Glutamatergic neuron (in vitro differentiated cells): ENCODE measurements at regions not wholly inside any gene's neighbourhood (a gene's known extent, or its start where the extent isn't known, plus 50 kb on each side); places are given as distances from the start of the nearest gene placed in this dataset.

Experiments used
- DNase-seq: peaks from one replicate; pipeline ENCODE4 v3.0.0; 2022
- H3K27ac Mint-ChIP-seq: one replicate; pipeline ENCODE4 v1.8.0; 2020; ENCODE audit warnings: mild to moderate bottlenecking, mixed read lengths, inconsistent platforms; ENCODE audit not compliant: unreplicated experiment
- H3K27me3 Mint-ChIP-seq: one replicate; pipeline ENCODE4 v1.8.0; 2020; ENCODE audit warnings: mild to moderate bottlenecking, moderate library complexity, mixed read lengths, inconsistent platforms; ENCODE audit not compliant: unreplicated experiment
- H3K36me3 Mint-ChIP-seq: one replicate; pipeline ENCODE4 v1.8.0; 2020; ENCODE audit warnings: mild to moderate bottlenecking, mixed read lengths, inconsistent platforms; ENCODE audit not compliant: unreplicated experiment
- H3K4me1 Mint-ChIP-seq: one replicate; pipeline ENCODE4 v1.8.0; 2020; ENCODE audit warnings: mild to moderate bottlenecking, low read depth, mixed read lengths, inconsistent platforms; ENCODE audit not compliant: unreplicated experiment
- H3K4me3 Mint-ChIP-seq: one replicate; pipeline ENCODE4 v1.8.0; 2020; ENCODE audit warnings: mild to moderate bottlenecking, mixed read lengths, inconsistent platforms; ENCODE audit not compliant: unreplicated experiment
- H3K9me3 Mint-ChIP-seq: one replicate; pipeline ENCODE4 v1.8.0; 2020; ENCODE audit warnings: mild to moderate bottlenecking, moderate library complexity, mixed read lengths, inconsistent platforms; ENCODE audit not compliant: unreplicated experiment
- CTCF ChIP-seq: fragments of 200-600 bp; sonication (generic); IDR thresholded peaks from one replicate; pipeline ENCODE4 v1.5.0; 2021; ENCODE audit not compliant: partially characterized antibody, unreplicated experiment

GRCh38 chr12:125983094-125983783, 918.0 kb downstream of the AACS start:
- H3K27me3 Mint-ChIP-seq = peaks cover 3% of the 10 kb centered on the region
- TF ChIP-seq CTCF = no peak
- H3K27ac Mint-ChIP-seq = peak overlapping the region; percentile 76
- DNase-seq = peak; percentile 74
- H3K9me3 Mint-ChIP-seq = peaks cover 2% of the 10 kb centered on the region
- H3K36me3 Mint-ChIP-seq = peaks cover 12% of the 10 kb centered on the region
- H3K4me3 Mint-ChIP-seq = peak overlapping the region; percentile 79
- H3K4me1 Mint-ChIP-seq = no peaks in the 10 kb centered on the region

GRCh38 chr12:125983784-125984500, 918.7 kb downstream of the AACS start:
- Mint-ChIP-seq H3K27ac (peak overlapping the region; percentile 76), H3K4me3 (peak overlapping the region; percentile 79), H3K36me3 (peaks cover 8% of the 10 kb centered on the region), H3K27me3 (peaks cover 3% of the 10 kb centered on the region), H3K4me1 (no peaks in the 10 kb centered on the region), H3K9me3 (peaks cover 2% of the 10 kb centered on the region)
- peak; percentile 63 for DNase-seq
- TF ChIP-seq CTCF = no peak

- no peak overlapping the region for H3K4me3 Mint-ChIP-seq
- TF ChIP-seq CTCF = no peak
- no peak for DNase-seq
- H3K27ac Mint-ChIP-seq = no peak overlapping the region
- H3K9me3 Mint-ChIP-seq = peaks cover 5% of the 10 kb centered on the region
- no peaks in the 10 kb centered on the region for H3K4me1 Mint-ChIP-seq
- H3K27me3 Mint-ChIP-seq = no peaks in the 10 kb centered on the region
- peaks cover 3% of the 10 kb centered on the region for H3K36me3 Mint-ChIP-seq
Measured at GRCh38 chr12:125988545-125988944, 923.3 kb downstream of the AACS start.

- Mint-ChIP-seq H3K27me3 (no peaks in the 10 kb centered on the region), H3K4me3 (no peak overlapping the region), H3K9me3 (peaks cover 6% of the 10 kb centered on the region), H3K36me3 (peaks cover 3% of the 10 kb centered on the region), H3K27ac (no peak overlapping the region), H3K4me1 (no peaks in the 10 kb centered on the region)
- no peak for TF ChIP-seq CTCF
- no peak for DNase-seq
Measured at GRCh38 chr12:125989696-125990095, 924.5 kb downstream of the AACS start.

GRCh38 chr12:125996443-125996842, 931.2 kb downstream of the AACS start:
- DNase-seq = no peak
- H3K4me1 Mint-ChIP-seq = no peaks in the 10 kb centered on the region
- no peak overlapping the region for H3K27ac Mint-ChIP-seq
- no peaks in the 10 kb centered on the region for H3K27me3 Mint-ChIP-seq
- H3K36me3 Mint-ChIP-seq = no peaks in the 10 kb centered on the region
- TF ChIP-seq CTCF = no peak
- H3K4me3 Mint-ChIP-seq = no peak overlapping the region
- peaks cover 6% of the 10 kb centered on the region for H3K9me3 Mint-ChIP-seq
